Liver (tissue), 8 donors: ENCODE measurements at regions not wholly inside any gene's neighbourhood (a gene's known extent, or its start where the extent isn't known, plus 50 kb on each side); places are given as distances from the start of the nearest gene placed in this dataset.

Experiments
- DNase-seq: peaks from one replicate; pipeline ENCODE4 v3.0.0-alpha.2; 2017; ENCODE audit warnings: low spot score
- H3K27ac ChIP-seq, 2 donors: one replicate each; pipeline ENCODE4 v1.7.0; 2013; ENCODE audit warnings: inconsistent platforms in 2 of 2, low read length in 2 of 2, control low read depth in 1 of 2, low read depth in 1 of 2, mild to moderate bottlenecking in 1 of 2
- H3K27me3 ChIP-seq, 4 donors: one replicate each; pipeline versions ENCODE4 v1.6.1 to v1.7.0; 2013; ENCODE audit warnings: low read length in 3 of 4, inconsistent platforms in 1 of 4, mild to moderate bottlenecking in 1 of 4, moderate library complexity in 1 of 4; ENCODE audit not compliant: control insufficient read depth in 4 of 4, insufficient read depth in 4 of 4
- H3K36me3 ChIP-seq, 4 donors: one replicate each; pipeline versions ENCODE4 v1.6.1 to v1.7.0; 2013; ENCODE audit warnings: low read length in 3 of 4, mild to moderate bottlenecking in 3 of 4, low read depth in 1 of 4, moderate library complexity in 1 of 4; ENCODE audit not compliant: control insufficient read depth in 4 of 4, insufficient read depth in 3 of 4
- H3K4me1 ChIP-seq, 4 donors: one replicate each; pipeline versions ENCODE4 v1.6.1 to v1.7.0; 2013; ENCODE audit warnings: low read length in 3 of 4, mild to moderate bottlenecking in 3 of 4, moderate library complexity in 1 of 4; ENCODE audit not compliant: control insufficient read depth in 4 of 4, insufficient read depth in 4 of 4
- H3K4me3 ChIP-seq, 3 donors: one replicate each; pipeline versions ENCODE4 v1.6.1 to v1.7.0; 2013; ENCODE audit warnings: low read length in 3 of 3, control low read depth in 1 of 3, low read depth in 1 of 3, mild to moderate bottlenecking in 1 of 3
- H3K9ac ChIP-seq, 2 donors: one replicate each; pipeline ENCODE4 v1.7.0; 2013; ENCODE audit warnings: low read length in 2 of 2, mild to moderate bottlenecking in 2 of 2, moderate library complexity in 2 of 2, control low read depth in 1 of 2, low read depth in 1 of 2
- H3K9me3 ChIP-seq, 4 donors: one replicate each; pipeline versions ENCODE4 v1.6.1 to v1.7.0; 2013; ENCODE audit warnings: low read length in 3 of 4; ENCODE audit not compliant: control insufficient read depth in 4 of 4
- EGR1 ChIP-seq, 2 donors: IDR thresholded peaks; 2 replicates each; pipeline ENCODE4 v1.6.1; 2016 to 2018; ENCODE audit warnings: antibody characterized with exemption in 2 of 2, low read depth in 2 of 2
- FOXA1 ChIP-seq: IDR thresholded peaks from 2 replicates; pipeline ENCODE4 v1.6.1; 2016; ENCODE audit warnings: antibody characterized with exemption
- FOXA2 ChIP-seq: IDR thresholded peaks from 2 replicates; pipeline ENCODE4 v1.6.1; 2016; ENCODE audit warnings: antibody characterized with exemption
- GABPA ChIP-seq, 2 donors: IDR thresholded peaks in 1 of 2; conservative IDR thresholded peaks in 1 of 2; 2 replicates each; pipeline ENCODE4 v1.6.1; 2016; ENCODE audit warnings: antibody characterized with exemption in 2 of 2, mild to moderate bottlenecking in 1 of 2, moderate library complexity in 1 of 2
- HNF4A ChIP-seq, 2 donors: conservative IDR thresholded peaks; 2 replicates each; pipeline ENCODE4 v1.6.1; 2016; ENCODE audit warnings: antibody characterized with exemption in 2 of 2, mild to moderate bottlenecking in 2 of 2
- HNF4G ChIP-seq: IDR thresholded peaks from 2 replicates; pipeline ENCODE4 v1.6.1; 2016; ENCODE audit warnings: antibody characterized with exemption
- JUND ChIP-seq, 2 donors: IDR thresholded peaks; 2 replicates each; pipeline ENCODE4 v1.6.1; 2016; ENCODE audit warnings: antibody characterized with exemption in 2 of 2
- NR2F2 ChIP-seq: IDR thresholded peaks from 2 replicates; pipeline ENCODE4 v1.6.1; 2016; ENCODE audit warnings: antibody characterized with exemption
- RAD21 ChIP-seq, 2 donors: IDR thresholded peaks; 2 replicates each; pipeline ENCODE4 v1.6.1; 2016; ENCODE audit warnings: antibody characterized with exemption in 2 of 2, mild to moderate bottlenecking in 2 of 2
- RXRA ChIP-seq, 2 donors: IDR thresholded peaks; 2 replicates each; pipeline ENCODE4 v1.6.1; 2017 to 2018; ENCODE audit warnings: antibody characterized with exemption in 2 of 2, mild to moderate bottlenecking in 1 of 2
- SP1 ChIP-seq: IDR thresholded peaks from 2 replicates; pipeline ENCODE4 v1.6.1; 2018; ENCODE audit warnings: antibody characterized with exemption, mild to moderate bottlenecking
- TAF1 ChIP-seq: conservative IDR thresholded peaks from 2 replicates; pipeline ENCODE4 v1.6.1; 2016; ENCODE audit warnings: antibody characterized with exemption, mild to moderate bottlenecking
- YY1 ChIP-seq: IDR thresholded peaks from 2 replicates; pipeline ENCODE4 v1.6.1; 2016; ENCODE audit warnings: antibody characterized with exemption, mild to moderate bottlenecking
- WGBS: extraction: QIAGEN DNeasy Blood & Tissue Kit; methylation state at CpG from one replicate; pipeline ENCODE4 v1.1.7; 2013; 5-methylcytosine and 5-hydroxymethylcytosine counted together
- TF ChIP-seq, protein P1 (sequence below): IDR thresholded peaks from 2 replicates; pipeline ENCODE4 v1.6.1; 2016; ENCODE audit warnings: antibody characterized with exemption
- TF ChIP-seq, protein P2 (sequence below): IDR thresholded peaks from 2 replicates; pipeline ENCODE4 v1.6.1; 2016; ENCODE audit warnings: antibody characterized with exemption, mild to moderate bottlenecking
- TF ChIP-seq, protein P3 (sequence below): fragments of 150-350 bp; IDR thresholded peaks from 2 replicates; pipeline ENCODE4 v1.5.1; 2017; ENCODE audit warnings: improper control_type of control experiment, low read depth, low read length; ENCODE audit not compliant: missing input control
- TF ChIP-seq, protein P4 (sequence below): IDR thresholded peaks from 2 replicates; pipeline ENCODE4 v1.6.1; 2016; ENCODE audit warnings: antibody characterized with exemption
- TF ChIP-seq, protein P5 (sequence below): IDR thresholded peaks from 2 replicates; pipeline ENCODE4 v1.6.1; 2016; ENCODE audit warnings: antibody characterized with exemption
- donor health status: healthy.
- donor health status: healthy.
- donor health status: healthy.
- donor health status: healthy.
- donor health status: healthy.

DNA sequence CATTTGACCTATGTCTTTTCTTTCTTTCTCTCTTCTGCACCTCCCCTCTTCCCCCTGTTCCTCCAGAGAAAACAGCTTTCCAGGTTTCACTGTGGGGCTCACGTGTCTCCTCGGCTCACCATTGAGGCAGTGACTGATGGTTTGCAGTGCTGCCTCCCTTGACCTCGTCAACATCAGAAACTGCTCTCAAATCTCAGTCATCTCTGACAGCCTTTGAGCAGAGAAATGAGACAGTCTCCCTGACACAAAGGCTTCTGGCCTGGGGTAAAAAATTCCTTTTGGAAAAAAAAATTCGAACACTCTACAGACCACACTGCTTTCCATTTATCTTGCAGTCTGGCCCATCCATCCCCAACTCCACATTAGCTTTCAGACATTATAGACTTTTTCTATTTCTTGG is 450.0 kb downstream of the TFAP2B start:
- WGBS: 82% methylated on average over 4 of the region's 4 CpGs
- no peak overlapping the region for H3K4me3 ChIP-seq

DNA sequence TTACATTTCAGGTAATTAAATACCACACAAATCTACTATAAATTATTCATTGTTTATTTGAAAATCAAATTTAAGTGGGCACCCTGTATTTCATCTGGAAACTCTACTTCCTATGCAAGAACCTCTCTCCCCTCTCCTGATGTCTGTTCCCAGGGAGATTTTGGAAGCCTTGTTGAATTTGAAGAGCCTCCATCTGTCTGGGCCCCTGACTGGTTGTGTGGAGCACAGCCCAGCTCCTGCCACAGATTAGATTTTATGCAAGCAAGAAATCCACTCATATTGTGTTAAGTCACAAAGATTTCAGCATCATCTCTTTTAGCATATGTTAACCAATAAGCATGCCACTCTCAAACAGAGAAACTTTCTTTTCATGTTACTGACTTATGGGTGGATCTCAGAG is 451.2 kb downstream of the TFAP2B start:
- Histone ChIP-seq H3K4me3 (no peak overlapping the region), H3K9ac (no peak overlapping the region), H3K9me3 (no peaks in the 10 kb centered on the region), H3K27me3 (no peaks in the 10 kb centered on the region), H3K27ac (no peak overlapping the region), H3K36me3 (no peaks in the 10 kb centered on the region), H3K4me1 (no peaks in the 10 kb centered on the region)
- TF ChIP-seq FOXA2 (no peak), YY1 (no peak), EGR1 (IDR thresholded peaks at IDR 0.05; ENCODE audit: low read depth in 2 of 2) (no peak), GABPA (IDR thresholded peaks at IDR 0.05 in 1 of 2, conservative IDR thresholded peaks at IDR 0.05 in 1 of 2) (no peak), FOXA1 (no peak), RXRA (IDR thresholded peaks at IDR 0.05) (no peak), HNF4A (conservative IDR thresholded peaks at IDR 0.05) (no peak), SP1 (no peak), RAD21 (IDR thresholded peaks at IDR 0.05) (no peak), JUND (IDR thresholded peaks at IDR 0.05) (no peak), TAF1 (no peak)
- TF ChIP-seq, protein P1, sequence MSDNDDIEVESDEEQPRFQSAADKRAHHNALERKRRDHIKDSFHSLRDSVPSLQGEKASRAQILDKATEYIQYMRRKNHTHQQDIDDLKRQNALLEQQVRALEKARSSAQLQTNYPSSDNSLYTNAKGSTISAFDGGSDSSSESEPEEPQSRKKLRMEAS: no peak
- TF ChIP-seq, protein P2, sequence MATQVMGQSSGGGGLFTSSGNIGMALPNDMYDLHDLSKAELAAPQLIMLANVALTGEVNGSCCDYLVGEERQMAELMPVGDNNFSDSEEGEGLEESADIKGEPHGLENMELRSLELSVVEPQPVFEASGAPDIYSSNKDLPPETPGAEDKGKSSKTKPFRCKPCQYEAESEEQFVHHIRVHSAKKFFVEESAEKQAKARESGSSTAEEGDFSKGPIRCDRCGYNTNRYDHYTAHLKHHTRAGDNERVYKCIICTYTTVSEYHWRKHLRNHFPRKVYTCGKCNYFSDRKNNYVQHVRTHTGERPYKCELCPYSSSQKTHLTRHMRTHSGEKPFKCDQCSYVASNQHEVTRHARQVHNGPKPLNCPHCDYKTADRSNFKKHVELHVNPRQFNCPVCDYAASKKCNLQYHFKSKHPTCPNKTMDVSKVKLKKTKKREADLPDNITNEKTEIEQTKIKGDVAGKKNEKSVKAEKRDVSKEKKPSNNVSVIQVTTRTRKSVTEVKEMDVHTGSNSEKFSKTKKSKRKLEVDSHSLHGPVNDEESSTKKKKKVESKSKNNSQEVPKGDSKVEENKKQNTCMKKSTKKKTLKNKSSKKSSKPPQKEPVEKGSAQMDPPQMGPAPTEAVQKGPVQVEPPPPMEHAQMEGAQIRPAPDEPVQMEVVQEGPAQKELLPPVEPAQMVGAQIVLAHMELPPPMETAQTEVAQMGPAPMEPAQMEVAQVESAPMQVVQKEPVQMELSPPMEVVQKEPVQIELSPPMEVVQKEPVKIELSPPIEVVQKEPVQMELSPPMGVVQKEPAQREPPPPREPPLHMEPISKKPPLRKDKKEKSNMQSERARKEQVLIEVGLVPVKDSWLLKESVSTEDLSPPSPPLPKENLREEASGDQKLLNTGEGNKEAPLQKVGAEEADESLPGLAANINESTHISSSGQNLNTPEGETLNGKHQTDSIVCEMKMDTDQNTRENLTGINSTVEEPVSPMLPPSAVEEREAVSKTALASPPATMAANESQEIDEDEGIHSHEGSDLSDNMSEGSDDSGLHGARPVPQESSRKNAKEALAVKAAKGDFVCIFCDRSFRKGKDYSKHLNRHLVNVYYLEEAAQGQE: no peak
- TF ChIP-seq, protein P3, sequence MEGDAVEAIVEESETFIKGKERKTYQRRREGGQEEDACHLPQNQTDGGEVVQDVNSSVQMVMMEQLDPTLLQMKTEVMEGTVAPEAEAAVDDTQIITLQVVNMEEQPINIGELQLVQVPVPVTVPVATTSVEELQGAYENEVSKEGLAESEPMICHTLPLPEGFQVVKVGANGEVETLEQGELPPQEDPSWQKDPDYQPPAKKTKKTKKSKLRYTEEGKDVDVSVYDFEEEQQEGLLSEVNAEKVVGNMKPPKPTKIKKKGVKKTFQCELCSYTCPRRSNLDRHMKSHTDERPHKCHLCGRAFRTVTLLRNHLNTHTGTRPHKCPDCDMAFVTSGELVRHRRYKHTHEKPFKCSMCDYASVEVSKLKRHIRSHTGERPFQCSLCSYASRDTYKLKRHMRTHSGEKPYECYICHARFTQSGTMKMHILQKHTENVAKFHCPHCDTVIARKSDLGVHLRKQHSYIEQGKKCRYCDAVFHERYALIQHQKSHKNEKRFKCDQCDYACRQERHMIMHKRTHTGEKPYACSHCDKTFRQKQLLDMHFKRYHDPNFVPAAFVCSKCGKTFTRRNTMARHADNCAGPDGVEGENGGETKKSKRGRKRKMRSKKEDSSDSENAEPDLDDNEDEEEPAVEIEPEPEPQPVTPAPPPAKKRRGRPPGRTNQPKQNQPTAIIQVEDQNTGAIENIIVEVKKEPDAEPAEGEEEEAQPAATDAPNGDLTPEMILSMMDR: no peak
- TF ChIP-seq, protein P4, sequence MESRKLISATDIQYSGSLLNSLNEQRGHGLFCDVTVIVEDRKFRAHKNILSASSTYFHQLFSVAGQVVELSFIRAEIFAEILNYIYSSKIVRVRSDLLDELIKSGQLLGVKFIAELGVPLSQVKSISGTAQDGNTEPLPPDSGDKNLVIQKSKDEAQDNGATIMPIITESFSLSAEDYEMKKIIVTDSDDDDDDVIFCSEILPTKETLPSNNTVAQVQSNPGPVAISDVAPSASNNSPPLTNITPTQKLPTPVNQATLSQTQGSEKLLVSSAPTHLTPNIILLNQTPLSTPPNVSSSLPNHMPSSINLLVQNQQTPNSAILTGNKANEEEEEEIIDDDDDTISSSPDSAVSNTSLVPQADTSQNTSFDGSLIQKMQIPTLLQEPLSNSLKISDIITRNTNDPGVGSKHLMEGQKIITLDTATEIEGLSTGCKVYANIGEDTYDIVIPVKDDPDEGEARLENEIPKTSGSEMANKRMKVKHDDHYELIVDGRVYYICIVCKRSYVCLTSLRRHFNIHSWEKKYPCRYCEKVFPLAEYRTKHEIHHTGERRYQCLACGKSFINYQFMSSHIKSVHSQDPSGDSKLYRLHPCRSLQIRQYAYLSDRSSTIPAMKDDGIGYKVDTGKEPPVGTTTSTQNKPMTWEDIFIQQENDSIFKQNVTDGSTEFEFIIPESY: no peak
- no peak for DNase-seq

More for the DNA sequence above, 450.0 kb downstream of the TFAP2B start:
- no peak overlapping the region for H3K27ac ChIP-seq
- no peaks in the 10 kb centered on the region for H3K4me1 ChIP-seq
- no peaks in the 10 kb centered on the region for H3K9me3 ChIP-seq
- DNase-seq: no peak
- TF ChIP-seq, protein P5, sequence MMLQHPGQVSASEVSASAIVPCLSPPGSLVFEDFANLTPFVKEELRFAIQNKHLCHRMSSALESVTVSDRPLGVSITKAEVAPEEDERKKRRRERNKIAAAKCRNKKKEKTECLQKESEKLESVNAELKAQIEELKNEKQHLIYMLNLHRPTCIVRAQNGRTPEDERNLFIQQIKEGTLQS: no peak
- TF ChIP-seq SP1: no peak
- TF ChIP-seq NR2F2: no peak
- TF ChIP-seq, protein P3: no peak
- no peak for TF ChIP-seq FOXA1
- TF ChIP-seq HNF4A (conservative IDR thresholded peaks at IDR 0.05): no peak
- TF ChIP-seq RXRA (IDR thresholded peaks at IDR 0.05): no peak
- TF ChIP-seq HNF4G: no peak
- H3K27me3 ChIP-seq: no peaks in the 10 kb centered on the region
- no peak overlapping the region for H3K9ac ChIP-seq
- no peaks in the 10 kb centered on the region for H3K36me3 ChIP-seq
